ENCODE measurements at regions not wholly inside any gene's neighbourhood (a gene's known extent, or its start where the extent isn't known, plus 50 kb on each side); places are given as distances from the start of the nearest gene placed in this dataset.

- Histone ChIP-seq H3K4me3 (no peak overlapping the region), H3K4me1 (peaks cover 0 to 5% (median 0%) of the 10 kb centered on the region in 9 donors), H3K27ac (no peak overlapping the region), H3K36me3 (peaks cover 0 to 12% (median 0%) of the 10 kb centered on the region in 9 donors), H3K27me3 (no peaks in the 10 kb centered on the region), H3K9me3 (peaks cover 0 to 18% (median 5%) of the 10 kb centered on the region in 11 donors)
- TF ChIP-seq CTCF (IDR thresholded peaks at IDR 0.05), result no peak
- intact Hi-C loops (cut with DNase I), result no loop called here
- WGBS, 2 donors, result 97 to 98% methylated on average over 4 of the region's 4 CpGs
- ATAC-seq (no peak), DNase-seq (no peak)
Observed at GRCh38 chr2:174654419-174654941, 56.9 kb upstream of the WIPF1 start.

- DNase-seq (no peak), ATAC-seq (no peak)
- TF ChIP-seq CTCF (IDR thresholded peaks at IDR 0.05), result no peak
- intact Hi-C loops (cut with DNase I), result no loop called here
- Histone ChIP-seq H3K4me1 (peaks cover 0 to 4% (median 0%) of the 10 kb centered on the region in 9 donors), H3K36me3 (peaks cover 0 to 14% (median 0%) of the 10 kb centered on the region in 9 donors), H3K9me3 (peaks cover 0 to 25% (median 10%) of the 10 kb centered on the region in 11 donors), H3K4me3 (no peak overlapping the region), H3K27me3 (no peaks in the 10 kb centered on the region), H3K27ac (no peak overlapping the region)
- 94 to 95% methylated on average over 4 of the region's 4 CpGs for WGBS, 2 donors
Observed at GRCh38 chr2:174648896-174649295, 51.3 kb upstream of the WIPF1 start.

Measured in heart right ventricle (tissue), 16 donors.